Stimulated activated CD8-positive, alpha-beta memory T cell treated with anti-CD3 and anti-CD28 coated beads, Interleukin-12 subunit alpha, Interleukin-12 subunit beta, amount 100 ng/mL, for 4 hours (primary cell): ENCODE measurements at regions not wholly inside any gene's neighbourhood (a gene's known extent, or its start where the extent isn't known, plus 50 kb on each side); places are given as distances from the start of the nearest gene placed in this dataset.

Source experiments
- DNase-seq: peaks from one replicate; pipeline ENCODE4 v3.0.0-alpha.2; 2020; ENCODE audit warnings: low read depth

DNA sequence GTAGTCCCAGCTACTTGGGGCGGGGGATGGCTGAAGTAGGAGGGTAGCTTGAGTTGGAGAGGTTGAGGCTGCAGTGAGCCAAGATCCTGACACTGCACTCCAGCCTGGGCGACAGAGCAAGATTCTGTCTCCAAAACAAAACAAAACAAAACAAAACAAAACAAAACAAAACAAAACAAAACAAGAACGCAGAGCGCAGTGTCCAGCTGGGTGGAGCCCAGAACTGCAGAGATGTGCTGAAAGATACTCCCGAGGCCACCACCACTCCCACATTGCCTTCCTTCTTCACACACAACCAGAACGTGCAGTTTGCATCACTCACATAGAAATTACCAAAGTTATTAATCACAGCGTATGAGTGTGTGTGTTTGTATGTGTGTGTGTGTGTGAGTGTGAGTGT, 222.9 kb upstream of the ASIC2 start:
- DNase-seq = no peak

DNA sequence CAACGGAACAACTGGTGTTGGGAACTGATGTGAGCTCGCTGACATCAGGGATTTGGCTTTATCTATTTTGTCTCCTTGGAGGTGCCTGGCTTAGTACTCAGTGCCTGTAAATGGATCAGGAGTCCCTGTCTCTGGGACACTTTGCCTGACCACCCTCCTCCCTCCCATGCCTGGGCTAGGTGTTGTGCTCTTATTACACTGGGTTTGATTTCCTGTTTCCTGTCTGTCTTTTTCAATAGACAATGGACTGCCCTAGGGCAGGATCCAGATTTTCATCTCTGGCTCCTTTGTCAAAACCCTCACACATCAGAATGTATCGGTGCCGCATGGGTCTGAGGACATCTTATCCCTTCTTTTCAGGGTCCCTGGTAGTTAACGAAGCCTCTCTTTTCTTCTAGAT, 223.6 kb upstream of the ASIC2 start:
- DNase-seq = no peak

DNA sequence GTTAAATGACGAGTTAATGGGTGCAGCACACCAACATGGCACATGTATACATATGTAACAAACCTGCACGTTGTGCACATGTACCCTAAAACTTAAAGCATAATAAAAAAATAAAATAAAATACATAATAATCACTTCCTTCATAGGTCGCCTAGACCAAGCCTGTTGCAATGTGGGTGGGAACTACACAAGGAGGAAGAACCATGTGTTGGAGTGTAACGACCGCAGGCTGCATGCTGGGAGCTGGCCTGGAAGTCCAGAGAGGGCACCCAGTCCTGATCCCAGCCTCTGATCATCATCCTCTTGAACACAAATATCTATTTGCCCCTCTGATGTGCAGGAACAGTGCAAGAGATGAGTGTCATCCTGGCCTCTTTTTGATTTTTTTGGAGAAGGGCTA, 224.7 kb upstream of the ASIC2 start:
- no peak for DNase-seq

DNA sequence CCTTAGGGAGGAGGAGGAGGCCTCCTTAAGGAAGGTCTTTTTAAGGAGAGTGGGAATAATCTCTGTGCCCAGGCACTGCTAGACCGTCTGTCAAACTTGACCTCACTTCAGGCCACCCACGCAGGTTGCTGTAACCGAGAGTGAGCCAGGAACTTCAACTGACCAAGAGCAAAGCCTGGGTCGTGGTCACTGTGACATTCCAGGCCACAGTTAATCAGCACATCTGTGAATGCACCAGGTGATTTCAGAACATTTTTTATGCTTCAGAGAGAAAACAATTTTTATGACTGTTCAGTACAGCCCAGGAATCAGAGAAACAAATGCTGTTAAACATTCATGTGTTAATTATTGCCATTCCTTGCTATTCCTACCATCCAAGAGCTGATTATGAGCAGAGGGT, 226.6 kb upstream of the ASIC2 start:
- DNase-seq = no peak

DNA sequence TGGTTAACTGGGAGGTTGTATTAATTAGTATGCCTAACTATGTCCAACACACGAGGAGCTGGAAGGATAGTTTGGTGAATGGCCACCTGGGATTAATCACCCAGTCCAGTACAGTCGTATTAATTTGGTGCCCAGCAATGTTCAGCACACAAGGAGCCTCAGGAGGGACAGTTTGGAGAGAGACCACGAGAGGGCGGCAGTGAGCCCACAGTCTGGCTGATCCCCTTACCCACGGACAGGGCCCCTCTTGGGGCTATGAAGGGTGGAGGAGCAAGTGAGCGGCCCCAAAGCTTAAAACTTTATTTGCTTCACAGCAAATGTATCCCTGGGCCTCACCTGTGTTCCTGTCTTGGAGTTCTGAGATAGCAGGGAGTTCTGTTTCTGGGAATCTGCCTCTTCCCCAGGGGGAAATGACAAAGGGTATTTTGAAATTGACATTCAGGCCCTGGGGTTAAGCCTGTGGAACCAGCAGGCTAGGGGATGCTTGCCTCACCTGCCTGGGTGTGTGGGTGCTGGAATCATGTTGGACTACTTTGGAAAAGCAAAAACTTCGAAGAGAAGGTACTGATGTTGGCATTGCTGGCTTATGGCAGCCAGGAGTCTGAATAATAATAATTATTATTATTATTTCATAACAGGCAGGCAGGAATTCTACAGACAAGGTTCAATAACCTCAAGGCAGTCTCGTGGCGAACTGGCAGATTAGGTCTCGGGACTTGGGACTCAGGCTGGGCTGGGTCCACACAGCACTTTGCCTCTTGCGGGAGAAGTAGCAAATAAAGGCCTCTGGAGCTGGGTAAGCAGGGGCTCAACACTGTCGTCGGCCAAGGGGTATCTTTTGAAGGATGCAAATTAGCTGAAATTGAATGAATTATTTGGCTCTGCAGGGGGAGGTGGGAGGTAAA, 227.6 kb upstream of the ASIC2 start:
- DNase-seq = no peak

DNA sequence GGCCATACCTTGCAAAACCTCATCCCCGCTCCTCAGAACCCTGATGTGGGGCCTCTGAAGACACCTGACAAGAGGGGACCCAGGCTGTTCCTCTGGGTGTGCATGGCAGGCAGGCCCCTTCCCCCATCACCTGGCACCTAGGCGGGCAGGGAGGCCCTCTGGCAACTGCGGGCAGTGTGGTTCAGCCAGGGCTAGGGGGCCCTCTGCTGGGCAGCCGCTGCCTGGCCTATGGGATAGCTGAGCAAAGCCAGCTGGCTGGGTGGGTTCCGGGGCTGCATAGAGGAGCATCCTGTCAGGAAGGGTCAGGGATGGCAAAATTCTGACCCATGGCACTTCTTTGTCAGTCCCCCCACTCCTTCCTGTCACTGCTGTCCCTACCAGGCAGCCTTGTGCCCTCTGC, 228.7 kb upstream of the ASIC2 start:
- DNase-seq = no peak

DNA sequence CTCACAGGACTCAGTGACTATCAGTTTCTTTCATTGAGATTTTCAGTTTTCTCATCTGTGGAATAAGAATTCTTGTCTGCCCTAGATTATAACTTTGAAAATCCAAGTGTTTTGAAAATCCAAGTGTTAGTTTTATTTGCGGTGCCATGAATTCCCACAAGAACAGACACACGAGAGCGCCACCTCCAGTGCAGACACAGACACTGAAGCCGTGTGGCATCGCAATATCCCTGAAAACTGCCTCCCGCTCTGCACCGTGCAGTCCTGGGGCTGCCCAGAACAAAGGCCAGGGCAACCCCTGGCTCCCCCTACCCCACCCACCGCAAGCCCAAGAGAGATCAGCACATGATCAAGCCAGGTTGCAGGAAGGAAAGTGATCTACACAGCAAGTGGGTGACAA, 229.5 kb upstream of the ASIC2 start:
- no peak for DNase-seq

DNA sequence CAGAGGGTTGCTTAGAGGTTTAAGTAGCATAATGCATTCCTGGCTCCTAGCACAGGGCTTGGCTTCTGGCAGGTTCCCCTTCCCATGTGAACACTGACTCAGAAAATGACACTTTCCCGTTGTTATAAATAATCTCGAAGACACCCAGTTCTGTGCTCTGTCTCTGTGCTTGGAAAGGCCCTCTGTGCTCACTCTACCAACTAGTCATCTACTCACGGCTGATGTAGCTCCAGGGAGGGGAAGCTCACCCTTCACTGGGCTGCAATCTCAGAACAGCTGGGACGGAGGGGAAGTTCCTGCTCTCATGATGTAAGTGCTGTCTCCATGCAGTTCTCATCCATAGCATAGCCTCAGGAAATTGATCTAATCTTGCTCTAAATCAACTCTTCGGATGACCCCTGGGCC, 230.5 kb upstream of the ASIC2 start:
- no peak for DNase-seq

DNA sequence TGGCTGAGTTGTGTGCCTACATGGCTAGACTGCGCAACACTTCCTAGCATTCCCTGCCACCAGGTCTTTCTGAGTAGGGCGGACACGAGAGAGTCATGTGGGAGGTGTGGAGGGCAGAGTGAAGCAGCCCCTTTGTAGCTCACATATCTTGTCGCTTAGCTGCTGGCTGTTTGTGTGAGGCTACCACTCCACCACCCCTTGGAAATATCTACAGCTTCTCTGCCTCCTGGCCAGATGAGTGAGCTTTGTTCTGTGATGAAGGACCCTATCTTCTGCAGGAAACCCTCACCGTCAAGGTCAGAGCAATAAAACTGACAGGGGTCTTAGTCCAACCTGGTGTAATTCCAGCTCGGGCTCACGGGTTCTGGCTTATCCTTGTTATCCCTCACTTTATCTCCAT, 232.1 kb upstream of the ASIC2 start:
- DNase-seq = no peak

DNA sequence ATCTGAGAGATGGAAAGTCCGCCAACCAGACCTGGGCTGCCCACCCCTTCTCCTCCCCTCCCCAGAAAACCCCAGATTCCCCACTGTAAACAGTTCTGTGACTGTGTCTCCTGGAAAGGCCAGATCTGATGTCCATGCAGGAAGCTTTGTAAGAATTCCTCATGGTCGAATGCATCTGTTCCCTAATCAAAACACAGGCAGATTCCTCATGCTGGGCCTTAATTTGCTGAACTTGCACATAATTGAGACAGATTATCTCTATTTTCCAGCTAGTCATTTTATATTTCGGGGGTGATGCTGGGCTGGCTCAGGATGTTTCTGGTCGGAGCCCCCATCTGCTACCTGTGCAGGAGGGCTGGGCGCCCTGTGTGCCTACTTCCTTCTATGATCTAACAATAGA, 233.6 kb upstream of the ASIC2 start:
- no peak for DNase-seq

DNA sequence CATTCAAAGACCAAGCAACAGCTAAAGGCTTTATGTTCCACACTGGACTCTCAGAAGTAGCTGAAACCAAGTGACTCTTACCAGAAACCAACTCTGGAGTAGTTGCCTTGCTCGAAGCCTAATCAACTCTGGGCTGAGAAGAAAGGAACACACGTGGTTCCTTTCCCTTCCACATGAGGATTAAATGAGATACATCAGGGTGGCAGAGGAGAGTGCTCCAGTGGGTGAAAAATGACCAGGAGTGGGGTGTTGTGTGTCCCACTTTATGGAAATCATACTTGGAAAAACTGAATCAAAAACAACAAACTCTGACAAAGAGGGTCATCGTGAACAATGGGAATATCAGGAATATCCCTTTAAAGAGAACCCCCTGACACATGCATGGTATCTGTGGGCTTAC, 234.2 kb upstream of the ASIC2 start:
- no peak for DNase-seq

DNA sequence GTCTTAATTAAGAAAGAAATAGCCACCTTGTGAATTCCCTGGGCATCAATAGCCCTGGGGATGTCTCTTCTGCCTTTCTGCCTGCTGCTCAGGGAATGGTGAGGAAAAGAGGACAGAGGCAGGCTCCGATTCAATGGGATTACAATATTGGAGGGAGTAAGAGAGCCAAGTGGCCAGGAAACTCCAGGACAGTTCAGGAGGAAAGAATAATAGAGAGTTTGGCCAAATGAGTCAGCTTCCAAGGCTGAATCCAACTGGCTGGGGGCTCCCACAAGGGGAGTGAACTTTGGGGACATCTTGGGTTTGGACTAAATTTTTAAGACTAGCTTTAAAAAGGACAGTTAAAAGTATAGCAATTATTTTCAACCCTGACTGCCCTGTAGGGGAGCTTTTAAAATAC, 235.8 kb upstream of the ASIC2 start:
- no peak for DNase-seq

DNA sequence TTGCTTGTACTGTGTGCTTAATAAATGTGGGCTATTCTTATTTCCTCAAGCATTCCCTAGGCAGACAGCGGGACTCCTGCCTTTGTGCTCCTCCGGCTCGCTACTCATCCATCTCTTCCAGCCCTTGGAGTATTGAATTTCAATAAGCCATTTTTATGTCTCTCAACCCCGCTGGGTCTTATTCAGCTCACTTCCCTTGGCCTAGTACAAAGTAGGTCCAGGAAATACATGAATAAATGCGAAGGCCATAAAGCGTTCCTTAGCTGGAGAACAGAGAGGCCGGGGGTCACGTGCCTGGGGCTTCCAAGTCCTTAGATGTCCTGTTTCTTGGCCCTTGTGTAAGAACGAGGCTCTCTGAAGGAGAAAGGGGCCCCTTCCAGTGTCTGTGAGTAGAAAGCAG, 236.7 kb upstream of the ASIC2 start:
- no peak for DNase-seq

DNA sequence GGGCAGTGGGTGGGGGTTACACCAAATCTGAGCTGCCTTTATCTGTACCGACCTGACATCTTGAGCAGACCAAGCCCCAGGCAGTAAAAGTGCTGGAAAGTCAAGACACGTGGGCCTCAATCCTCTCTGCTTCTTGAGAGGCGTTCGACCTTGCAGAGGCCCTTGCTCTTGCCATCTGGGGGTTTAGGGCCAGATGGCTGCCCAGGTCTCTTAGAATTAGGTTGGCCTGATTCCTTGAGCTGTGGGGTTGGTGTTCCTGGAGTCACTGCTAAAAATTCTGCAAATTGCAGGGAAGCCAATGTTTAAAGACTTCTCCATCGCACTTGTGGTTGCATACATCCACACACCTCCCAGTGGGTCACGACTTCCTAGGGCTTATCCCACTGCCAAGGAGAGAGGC, 238.2 kb upstream of the ASIC2 start:
- no peak for DNase-seq

DNA sequence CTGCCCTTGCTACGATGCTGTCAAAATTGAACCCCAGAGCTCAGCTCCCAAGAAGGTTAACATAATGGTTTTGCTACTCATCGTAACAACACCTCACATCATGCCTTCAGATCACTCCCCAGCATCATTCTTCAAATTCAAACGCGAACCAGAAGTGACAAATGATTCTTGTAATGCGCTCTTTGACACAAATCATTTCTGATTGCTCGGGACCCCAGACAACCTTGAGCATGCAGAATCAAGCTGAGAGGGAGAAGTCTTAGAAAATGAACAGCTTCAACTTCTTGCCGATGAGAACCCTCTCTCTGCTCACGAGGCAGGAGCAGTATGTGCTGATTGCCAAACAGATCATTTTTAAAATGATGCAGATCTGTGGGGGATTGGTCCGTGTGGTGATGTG, 241.0 kb upstream of the ASIC2 start:
- DNase-seq = no peak

DNA sequence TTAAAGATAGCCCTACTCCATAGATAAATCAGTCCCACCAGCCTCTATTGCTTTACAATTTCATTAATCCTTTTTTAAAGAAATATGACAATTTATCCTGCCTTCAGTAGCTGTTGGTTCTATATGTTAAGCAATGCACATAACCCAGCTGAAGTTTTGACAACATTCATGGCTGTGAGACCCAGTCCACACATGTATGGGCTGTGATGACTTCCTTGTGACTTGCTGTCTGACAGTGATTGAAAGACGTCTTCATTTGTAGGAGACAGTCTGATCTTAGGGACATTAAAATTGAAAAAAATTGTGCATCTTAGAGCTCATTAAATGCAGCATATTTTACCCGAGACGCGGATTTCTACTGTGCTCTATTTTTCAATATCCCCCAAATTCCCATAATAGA, 252.0 kb upstream of the ASIC2 start:
- no peak for DNase-seq

DNA sequence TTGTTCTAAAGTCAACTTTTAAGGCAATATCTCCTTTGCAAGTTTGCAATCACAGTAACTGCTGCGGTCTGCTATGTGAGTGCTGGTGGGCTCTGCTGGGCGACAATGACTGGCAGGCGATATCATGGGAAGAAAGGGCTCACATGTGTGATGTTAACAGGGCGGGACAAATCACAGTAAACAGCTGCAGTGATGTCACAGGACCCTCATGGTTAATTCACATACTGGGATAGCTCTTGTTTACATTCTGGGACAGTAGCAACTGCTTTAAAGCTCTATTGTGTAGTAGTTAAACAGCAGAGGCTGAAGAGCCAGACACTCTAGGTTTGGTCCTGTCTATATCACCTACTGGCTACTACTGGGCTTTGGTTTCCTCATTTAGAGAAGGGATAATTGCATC, 257.2 kb upstream of the ASIC2 start:
- DNase-seq = no peak

DNA sequence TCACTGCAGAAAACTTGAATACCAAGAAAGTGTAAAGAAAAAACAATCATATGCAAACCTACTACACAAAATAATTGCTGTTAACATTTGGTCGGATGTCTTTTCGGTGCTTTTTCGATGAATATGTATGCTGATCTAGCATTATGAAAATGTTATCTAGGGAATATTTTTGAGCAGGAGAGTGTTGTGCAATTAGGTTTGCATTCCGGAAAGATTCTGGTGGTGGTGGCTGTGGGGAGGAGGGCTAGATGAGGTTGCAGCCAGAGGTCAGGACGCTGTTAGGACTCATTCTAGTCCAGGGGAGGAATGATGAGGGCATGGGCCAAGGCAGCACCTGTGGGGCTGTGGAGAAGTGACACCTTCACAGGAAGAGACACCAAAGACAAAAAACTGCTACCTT, 258.0 kb upstream of the ASIC2 start:
- DNase-seq = no peak

DNA sequence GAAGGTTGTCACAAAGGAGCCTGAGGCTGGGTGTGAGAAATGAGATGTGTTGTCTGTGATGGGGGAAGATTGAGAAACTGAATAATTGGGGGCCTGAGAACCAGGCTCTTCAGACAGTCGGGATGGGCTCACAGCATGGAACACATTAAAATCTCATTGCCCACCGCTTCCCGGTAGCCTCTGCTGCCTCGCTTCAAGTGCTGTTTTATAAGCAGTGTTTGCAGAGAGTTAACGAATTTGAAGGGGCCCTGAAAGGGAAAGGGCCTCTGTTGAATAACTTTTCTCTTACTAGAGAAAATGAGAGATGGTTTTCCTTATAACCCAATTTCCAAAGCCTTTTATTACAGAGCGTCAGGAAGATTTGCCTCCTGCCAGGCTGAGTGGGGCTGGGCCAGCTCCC, 258.8 kb upstream of the ASIC2 start:
- DNase-seq = no peak

DNA sequence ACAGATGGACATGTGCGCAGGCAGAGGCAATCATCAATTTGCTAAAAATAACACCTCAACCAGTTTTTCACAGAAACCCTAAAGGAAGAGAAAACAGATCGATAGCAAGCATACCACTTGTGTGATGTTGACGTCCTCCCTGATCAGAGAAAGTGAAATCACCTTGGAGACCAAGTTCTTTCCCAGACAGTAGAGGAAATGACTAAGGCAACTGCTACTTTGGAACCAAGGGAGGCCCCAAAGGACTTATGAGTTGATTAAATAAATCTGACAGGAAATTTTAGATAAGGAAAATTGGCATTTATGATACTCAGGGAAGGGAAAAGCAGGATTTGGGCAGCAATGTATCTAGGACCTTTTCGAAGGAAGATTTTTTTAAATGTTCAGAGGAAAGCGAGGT, 267.1 kb upstream of the ASIC2 start:
- no peak for DNase-seq

DNA sequence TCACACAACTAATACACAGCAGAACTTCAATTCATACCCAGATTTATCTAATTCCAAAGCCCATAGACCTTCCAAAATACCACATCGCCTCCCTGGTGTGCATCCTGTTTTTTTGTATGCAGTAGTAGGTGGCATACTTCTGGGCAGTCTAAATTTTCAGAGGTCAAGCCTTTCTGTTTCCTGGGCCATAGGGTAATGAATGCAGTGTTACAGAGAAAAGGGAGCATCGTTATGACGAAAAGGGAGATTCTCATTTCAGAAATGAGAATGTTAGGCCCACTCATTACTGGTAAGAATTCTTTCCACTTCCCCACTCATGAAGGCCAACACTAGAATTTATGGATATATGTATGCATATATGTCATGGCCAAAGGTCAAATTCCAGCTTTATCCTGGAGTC, 267.8 kb upstream of the ASIC2 start:
- no peak for DNase-seq

DNA sequence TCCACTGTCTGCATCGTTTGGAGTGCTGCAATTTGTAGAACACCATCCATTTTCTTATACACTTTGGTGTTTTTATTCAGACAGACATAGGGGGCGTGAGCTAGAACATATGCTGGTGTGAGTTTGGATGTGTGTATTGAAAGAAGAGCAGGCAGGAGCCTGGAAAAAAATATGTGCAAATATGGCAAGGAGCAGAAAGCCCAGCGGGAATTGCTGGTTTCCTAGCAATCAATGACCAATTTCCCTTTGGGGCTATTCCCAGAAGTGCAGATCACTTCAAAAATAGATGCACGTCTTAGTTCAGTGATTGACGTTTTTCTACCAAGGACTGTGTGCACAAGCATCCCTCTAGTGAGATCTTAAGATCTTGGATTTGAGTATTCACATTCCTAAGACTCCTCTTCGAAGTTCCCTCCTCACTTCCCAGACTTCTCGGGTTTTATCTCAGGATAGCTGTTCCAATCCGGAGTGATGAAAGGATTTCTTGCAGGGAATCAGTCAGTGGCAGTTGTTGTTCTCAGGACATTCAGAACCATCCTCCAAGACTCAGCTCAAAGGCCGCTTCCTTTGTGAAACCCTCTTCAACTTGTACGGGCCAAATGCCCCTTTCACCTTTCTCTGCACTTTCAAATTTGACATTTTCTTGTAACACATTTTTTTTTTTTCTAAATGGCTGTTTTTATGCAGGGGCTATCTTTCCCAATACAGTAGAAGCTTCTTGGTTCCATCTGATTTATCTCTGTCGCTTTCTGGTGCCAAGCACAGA, 268.7 kb upstream of the ASIC2 start:
- DNase-seq = no peak

DNA sequence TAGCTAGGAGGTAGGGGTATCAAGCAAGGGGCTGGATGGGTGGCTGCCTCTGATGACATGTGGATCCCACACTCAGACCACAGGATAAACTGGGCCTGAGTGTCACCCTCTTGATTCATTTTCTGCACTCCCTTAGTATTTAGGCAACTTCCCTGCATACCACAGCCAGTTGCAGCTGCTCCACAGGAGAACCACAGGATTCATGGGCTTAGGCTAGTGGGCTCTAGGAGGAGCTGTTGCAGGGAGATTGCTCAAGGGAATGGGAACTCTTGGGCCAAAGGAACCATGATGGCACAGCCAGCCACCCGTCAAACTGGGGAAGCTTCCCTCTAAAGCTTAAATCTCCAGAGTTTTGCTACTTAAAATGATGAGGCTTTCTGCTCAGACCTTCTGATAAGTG, 269.7 kb upstream of the ASIC2 start:
- DNase-seq = no peak

DNA sequence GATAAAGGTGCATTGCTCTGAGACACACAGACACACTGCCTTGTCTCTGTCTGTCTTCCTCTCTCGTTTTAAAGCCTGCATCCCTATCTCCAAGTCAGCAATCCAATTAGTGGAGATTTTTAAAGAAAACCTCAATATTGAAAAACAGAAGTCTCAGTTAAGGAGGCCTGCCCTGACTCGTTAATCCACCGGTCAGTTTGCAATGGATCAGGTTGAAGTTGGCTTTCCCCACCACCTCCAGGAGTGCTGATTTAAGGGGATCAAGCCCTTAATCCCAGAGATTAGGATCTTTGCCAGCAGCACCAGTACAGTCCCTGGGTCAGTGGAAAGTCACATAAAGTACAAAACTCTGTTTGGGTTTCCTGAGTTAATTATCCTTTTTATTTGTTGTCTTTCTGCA, 271.1 kb upstream of the ASIC2 start:
- DNase-seq = no peak
